Natural killer cell (primary cell): ENCODE measurements at regions not wholly inside any gene's neighbourhood (a gene's known extent, or its start where the extent isn't known, plus 50 kb on each side); places are given as distances from the start of the nearest gene placed in this dataset.

Source experiments
- ATAC-seq, 3 donors: fragments of 150-1000 bp in 2 of 3; fragments of 200-7000 bp in 1 of 3; cut with Tn5 transposase; 1 replicate in 1 of 3; 2 replicates in 2 of 3; pipeline ENCODE4 v1.10.0; 2021; ENCODE audit warnings: mild to moderate bottlenecking in 2 of 3, moderate library complexity in 2 of 3
- DNase-seq, 2 donors: peaks; one replicate each; pipeline versions ENCODE4 v3.0.0 to v3.0.0-alpha.2; 2013 to 2021; ENCODE audit warnings: mixed read lengths in 1 of 2
- H3K27ac ChIP-seq: one replicate; pipeline ENCODE4 v1.5.1; 2013; ENCODE audit warnings: mild to moderate bottlenecking, low read length
- H3K27me3 ChIP-seq: one replicate; pipeline ENCODE4 v1.6.1; 2013; ENCODE audit warnings: low read length; ENCODE audit not compliant: control insufficient read depth, insufficient read depth
- H3K36me3 ChIP-seq: one replicate; pipeline ENCODE4 v1.6.1; 2013; ENCODE audit warnings: low read length; ENCODE audit not compliant: control insufficient read depth, insufficient read depth
- H3K4me1 ChIP-seq: one replicate; pipeline ENCODE4 v1.6.1; 2013; ENCODE audit warnings: low read length; ENCODE audit not compliant: control insufficient read depth, insufficient read depth
- H3K4me3 ChIP-seq: one replicate; pipeline ENCODE4 v1.5.1; 2013; ENCODE audit warnings: low read length
- H3K9me3 ChIP-seq: one replicate; pipeline ENCODE4 v1.6.1; 2013; ENCODE audit warnings: low read length; ENCODE audit not compliant: control insufficient read depth, insufficient read depth
- H3K27ac Mint-ChIP-seq, 2 donors: one replicate each; pipeline ENCODE4 v1.8.0; 2022; ENCODE audit warnings: mild to moderate bottlenecking in 2 of 2, mixed read lengths in 2 of 2, moderate library complexity in 1 of 2
- H3K27me3 Mint-ChIP-seq, 2 donors: one replicate each; pipeline ENCODE4 v1.8.0; 2022; ENCODE audit warnings: low read depth in 2 of 2, mixed read lengths in 2 of 2
- H3K36me3 Mint-ChIP-seq: one replicate; pipeline ENCODE4 v1.8.0; 2022; ENCODE audit warnings: mixed read lengths
- H3K4me1 Mint-ChIP-seq, 2 donors: one replicate each; pipeline ENCODE4 v1.8.0; 2022; ENCODE audit warnings: mixed read lengths in 2 of 2
- H3K4me3 Mint-ChIP-seq: one replicate; pipeline ENCODE4 v1.8.0; 2022; ENCODE audit warnings: mild to moderate bottlenecking, moderate library complexity, mixed read lengths
- H3K9me3 Mint-ChIP-seq, 2 donors: one replicate each; pipeline ENCODE4 v1.8.0; 2022; ENCODE audit warnings: mixed read lengths in 2 of 2
- WGBS: methylation state at CpG from one replicate; pipeline ENCODE4 v1.1.7; 2013; ENCODE audit warnings: missing lambda C conversion rate; ENCODE audit not compliant: insufficient coverage; 5-methylcytosine and 5-hydroxymethylcytosine counted together
- intact Hi-C: fragments of 100-400 bp; cut with micrococcal nuclease; formaldehyde crosslinking; loops from one replicate; pipeline ENCODE4 v1.14.2; 2022
- TF ChIP-seq, protein P1 (sequence below): fragments of 200-600 bp; IDR thresholded peaks from one replicate; pipeline ENCODE4 v1.8.0; 2022; ENCODE audit warnings: antibody characterized with exemption

DNA sequence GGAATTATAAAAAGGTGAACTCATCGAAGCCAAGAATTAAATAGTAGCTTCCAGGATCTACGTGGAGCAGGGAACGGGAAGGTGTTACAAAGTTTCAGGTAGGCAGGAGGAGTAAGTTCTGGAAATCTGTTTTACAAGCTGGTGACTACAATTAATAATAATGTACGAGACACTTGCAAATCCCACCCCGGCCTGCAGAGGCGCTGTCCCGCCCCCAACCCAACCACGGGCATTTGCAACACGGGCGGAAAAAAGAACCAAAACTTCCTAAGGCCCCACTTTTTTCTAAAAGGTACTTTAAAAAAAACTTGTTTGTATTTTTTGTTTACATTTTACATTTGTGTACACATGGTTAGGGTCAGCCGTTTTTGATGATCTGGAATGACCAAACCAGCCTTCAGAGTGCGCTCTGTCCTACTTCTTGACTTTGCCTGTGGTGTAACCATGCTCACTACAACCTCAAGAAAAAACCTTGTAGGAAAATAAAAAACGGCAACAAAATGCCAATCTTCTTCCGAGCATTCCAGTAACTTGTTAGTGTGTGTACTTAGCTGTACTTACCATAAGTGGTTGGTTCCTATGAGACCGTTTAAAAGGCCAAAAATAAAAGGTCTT is 449.6 kb upstream of the B3GAT1 start:
- Mint-ChIP-seq H3K36me3 (no peaks in the 10 kb centered on the region), H3K27ac (no peak overlapping the region), H3K4me1 (no peaks in the 10 kb centered on the region), H3K27me3 (peaks cover 9 to 23% of the 10 kb centered on the region in 2 donors), H3K4me3 (no peak overlapping the region), H3K9me3 (no peaks in the 10 kb centered on the region)
- Histone ChIP-seq H3K27me3 (no peaks in the 10 kb centered on the region), H3K27ac (no peak overlapping the region), H3K9me3 (no peaks in the 10 kb centered on the region), H3K36me3 (no peaks in the 10 kb centered on the region), H3K4me1 (no peaks in the 10 kb centered on the region), H3K4me3 (no peak overlapping the region)
- WGBS = 72% methylated on average over 13 of the region's 15 CpGs
- intact Hi-C loops = no loop called here
- DNase-seq (no peak), ATAC-seq (no peak)
- TF ChIP-seq, protein P1, sequence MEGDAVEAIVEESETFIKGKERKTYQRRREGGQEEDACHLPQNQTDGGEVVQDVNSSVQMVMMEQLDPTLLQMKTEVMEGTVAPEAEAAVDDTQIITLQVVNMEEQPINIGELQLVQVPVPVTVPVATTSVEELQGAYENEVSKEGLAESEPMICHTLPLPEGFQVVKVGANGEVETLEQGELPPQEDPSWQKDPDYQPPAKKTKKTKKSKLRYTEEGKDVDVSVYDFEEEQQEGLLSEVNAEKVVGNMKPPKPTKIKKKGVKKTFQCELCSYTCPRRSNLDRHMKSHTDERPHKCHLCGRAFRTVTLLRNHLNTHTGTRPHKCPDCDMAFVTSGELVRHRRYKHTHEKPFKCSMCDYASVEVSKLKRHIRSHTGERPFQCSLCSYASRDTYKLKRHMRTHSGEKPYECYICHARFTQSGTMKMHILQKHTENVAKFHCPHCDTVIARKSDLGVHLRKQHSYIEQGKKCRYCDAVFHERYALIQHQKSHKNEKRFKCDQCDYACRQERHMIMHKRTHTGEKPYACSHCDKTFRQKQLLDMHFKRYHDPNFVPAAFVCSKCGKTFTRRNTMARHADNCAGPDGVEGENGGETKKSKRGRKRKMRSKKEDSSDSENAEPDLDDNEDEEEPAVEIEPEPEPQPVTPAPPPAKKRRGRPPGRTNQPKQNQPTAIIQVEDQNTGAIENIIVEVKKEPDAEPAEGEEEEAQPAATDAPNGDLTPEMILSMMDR = no peak

DNA sequence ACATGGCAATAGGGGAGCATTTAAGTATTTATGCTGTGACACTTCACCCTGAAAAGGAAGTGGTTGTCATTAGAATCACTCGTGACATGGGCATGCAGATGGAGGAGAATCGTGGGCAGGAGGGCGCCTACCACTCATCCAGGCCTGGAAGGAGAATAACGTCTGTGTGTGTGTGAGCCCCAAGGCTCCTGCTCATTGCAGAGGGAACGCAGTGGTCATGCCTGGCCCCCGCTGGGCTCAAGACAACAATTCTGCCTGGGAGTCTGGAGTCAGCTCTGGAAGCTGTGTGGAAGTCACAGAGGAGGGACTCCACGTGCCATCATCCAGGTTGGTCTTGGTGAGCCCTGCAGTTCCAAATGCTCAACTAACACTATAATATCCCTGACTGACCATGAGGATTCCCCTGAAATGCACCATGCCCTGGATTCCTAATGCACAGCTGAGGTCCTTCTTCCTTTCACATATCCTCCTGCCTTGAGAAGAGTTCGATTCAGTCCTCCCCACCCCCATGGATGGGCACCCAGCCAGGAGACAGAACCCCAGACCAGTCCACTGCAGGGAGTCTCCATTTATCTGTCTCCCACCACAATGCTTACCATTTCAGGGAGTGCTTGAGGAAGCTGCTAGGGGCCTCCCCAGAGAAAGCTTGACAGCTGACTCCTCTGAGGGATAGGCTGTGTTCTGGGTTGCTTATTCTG is 446.9 kb upstream of the B3GAT1 start:
- 67% methylated on average over 8 of the region's 8 CpGs for WGBS
- ATAC-seq (no peak), DNase-seq (no peak)
- Histone ChIP-seq H3K27me3 (no peaks in the 10 kb centered on the region), H3K4me1 (no peaks in the 10 kb centered on the region), H3K4me3 (no peak overlapping the region), H3K9me3 (no peaks in the 10 kb centered on the region), H3K36me3 (no peaks in the 10 kb centered on the region), H3K27ac (no peak overlapping the region)
- TF ChIP-seq, protein P1 = no peak
- H3K4me1 Mint-ChIP-seq = no peaks in the 10 kb centered on the region
- H3K27ac Mint-ChIP-seq = no peak overlapping the region
- H3K27me3 Mint-ChIP-seq = peaks cover 11 to 37% of the 10 kb centered on the region in 2 donors
- no peaks in the 10 kb centered on the region for H3K36me3 Mint-ChIP-seq
- H3K9me3 Mint-ChIP-seq = no peaks in the 10 kb centered on the region
- intact Hi-C loops = no loop called here
- H3K4me3 Mint-ChIP-seq = no peak overlapping the region

DNA sequence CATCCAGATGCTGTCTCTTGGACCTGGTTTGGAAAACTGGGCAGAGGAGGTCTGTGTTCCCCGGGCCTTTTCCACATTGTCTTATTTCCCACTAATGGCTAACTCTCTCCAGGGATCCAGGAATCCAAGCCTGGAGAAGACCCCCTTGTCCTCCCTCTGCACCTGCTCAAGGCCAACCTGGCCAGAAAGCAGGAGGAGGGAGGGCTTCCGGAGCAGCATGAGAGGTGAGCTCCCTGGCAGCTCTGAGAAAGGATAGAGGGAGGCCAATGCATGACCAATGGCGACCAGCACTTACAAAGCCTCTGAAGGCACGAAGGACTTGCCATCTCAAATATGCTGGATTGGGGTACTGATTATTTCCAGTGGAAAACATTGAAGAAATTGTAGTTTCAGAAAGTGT is 445.0 kb upstream of the B3GAT1 start:
- DNase-seq (no peak), ATAC-seq (no peak)
- intact Hi-C loops = no loop called here
- Mint-ChIP-seq H3K4me1 (no peaks in the 10 kb centered on the region), H3K4me3 (no peak overlapping the region), H3K9me3 (no peaks in the 10 kb centered on the region), H3K36me3 (no peaks in the 10 kb centered on the region), H3K27ac (no peak overlapping the region), H3K27me3 (peaks cover 21 to 50% of the 10 kb centered on the region in 2 donors)
- Histone ChIP-seq H3K9me3 (no peaks in the 10 kb centered on the region), H3K4me3 (no peak overlapping the region), H3K27ac (no peak overlapping the region), H3K27me3 (no peaks in the 10 kb centered on the region), H3K36me3 (no peaks in the 10 kb centered on the region), H3K4me1 (no peaks in the 10 kb centered on the region)
- TF ChIP-seq, protein P1 = no peak
- WGBS = 88% methylated on average over 4 of the region's 4 CpGs
